EL (cell line): ENCODE measurements at regions not wholly inside any gene's neighbourhood (a gene's known extent, or its start where the extent isn't known, plus 50 kb on each side); places are given as distances from the start of the nearest gene placed in this dataset.
"Not testable (repeated sequence)": the region's sequence is repeated elsewhere in the genome, so short reads cannot be mapped to it uniquely, and the experiment has no call there.

Experiments
- DNase-seq: peaks from one replicate; pipeline ENCODE4 v3.0.0-alpha.2; 2016

DNA sequence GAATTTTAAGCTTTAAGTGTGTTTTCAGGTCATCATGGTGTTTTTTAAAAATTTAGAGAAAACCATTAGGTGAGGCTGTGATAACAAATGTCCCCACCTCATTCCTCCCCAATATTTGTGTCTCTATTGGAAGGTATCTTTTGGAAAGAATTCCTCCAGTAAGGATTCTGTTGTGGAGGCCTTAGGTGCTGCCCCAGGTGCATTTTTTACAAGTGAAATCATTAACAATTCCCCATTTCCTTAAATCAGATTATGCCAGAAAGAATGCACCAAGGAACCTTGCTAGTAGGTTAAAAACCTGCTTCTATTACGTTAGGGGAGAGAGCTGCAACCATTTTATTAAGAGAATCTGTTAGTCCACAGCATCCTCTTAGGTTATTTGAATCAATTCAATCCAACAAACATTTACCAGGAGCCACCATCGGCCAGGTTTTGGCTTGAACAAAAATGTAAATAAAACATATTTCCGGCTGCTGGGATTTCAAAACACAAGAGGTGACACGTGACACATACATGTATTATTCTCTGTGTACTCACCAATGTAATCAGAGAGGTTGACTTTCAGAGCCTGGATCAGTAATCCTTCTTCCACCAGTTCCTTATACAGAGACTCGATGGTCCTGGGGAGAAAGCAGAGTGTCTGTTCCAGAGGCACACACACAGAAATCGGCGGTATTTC lies 112.5 kb upstream of the ASB18 start:
- DNase-seq, result no peak

DNA sequence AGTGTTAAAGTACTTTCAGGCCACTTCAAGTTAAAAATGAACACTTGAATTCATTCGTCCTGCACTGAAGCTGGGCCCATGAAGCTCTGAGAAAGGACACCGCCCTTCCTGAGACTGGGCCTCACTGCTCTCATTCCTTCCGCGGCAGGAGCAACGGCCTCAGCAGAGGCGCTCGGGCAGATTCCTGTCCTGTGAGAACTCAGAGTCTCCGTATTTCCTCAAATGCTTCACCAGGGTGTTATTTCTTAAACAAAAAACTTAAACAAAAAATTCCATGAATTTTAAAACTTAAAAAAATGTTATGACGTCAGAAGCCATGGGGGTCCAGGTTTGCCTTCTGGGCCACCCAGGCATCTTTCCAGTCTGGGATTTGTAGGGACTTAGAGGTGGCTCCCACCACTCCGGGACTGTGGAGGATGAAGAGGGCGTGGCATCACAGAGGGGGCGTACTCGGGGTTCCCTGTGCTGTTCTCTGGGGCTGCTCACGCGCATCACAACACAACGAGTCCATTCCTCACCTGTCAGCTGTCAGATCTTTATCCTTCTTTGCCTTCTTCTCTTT lies 115.9 kb upstream of the ASB18 start:
- no peak for DNase-seq

DNA sequence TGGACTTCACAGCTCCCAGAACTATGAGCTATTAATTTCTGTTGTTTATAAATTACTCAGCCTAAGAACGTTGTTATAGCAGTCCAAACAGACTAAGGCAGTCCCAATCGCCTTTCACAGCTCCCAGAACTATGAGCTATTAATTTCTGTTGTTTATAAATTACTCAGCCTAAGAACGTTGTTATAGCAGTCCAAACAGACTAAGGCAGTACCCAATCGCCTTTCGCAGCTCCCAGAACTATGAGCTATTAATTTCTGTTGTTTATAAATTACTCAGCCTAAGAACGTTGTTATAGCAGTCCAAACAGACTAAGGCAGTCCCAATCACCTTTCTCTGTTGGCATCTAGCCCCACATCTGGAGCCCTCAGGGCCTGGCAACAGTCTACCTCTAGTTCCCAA lies 117.0 kb upstream of the ASB18 start:
- DNase-seq, result not testable (repeated sequence)

DNA sequence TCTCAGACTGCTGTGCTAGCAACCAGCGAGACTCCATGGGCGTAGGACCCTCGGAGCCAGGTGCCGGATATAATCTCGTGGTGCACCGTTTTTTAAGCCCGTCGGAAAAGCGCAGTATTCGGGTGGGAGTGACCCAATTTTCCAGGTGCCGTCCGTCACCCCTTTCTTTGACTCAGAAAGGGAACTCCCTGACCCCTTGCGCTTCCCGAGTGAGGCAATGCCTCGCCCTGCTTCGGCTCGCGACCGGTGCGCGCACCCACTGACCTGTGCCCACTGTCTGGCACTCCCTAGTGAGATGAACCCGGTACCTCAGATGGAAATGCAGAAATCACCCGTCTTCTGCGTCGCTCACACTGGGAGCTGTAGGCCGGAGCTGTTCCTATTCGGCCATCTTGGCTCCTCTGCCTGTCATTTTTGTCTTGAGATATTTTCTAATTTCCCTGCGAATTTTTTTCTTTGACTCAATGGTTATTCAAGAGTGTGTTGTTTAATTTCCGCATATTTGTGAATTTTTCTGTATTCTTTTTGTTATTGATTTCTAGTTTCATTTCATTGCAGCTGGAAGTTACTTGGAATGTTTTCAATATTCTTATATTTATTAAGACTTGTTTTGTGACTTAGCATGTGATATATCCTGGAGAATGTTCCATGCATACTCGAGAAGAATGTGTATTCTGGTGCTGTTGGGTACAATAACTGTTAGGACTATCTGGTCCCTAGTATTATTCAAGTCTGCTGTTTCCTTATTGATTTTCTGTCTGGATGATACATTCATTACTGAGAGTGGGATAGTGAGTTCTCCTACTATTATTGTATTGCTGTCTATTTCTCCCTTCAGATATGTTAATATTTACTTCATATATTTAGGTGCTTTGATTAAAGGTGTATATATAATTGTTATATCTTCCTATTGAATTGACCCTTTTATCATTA lies 125.3 kb upstream of the ASB18 start:
- not testable (repeated sequence) for DNase-seq

DNA sequence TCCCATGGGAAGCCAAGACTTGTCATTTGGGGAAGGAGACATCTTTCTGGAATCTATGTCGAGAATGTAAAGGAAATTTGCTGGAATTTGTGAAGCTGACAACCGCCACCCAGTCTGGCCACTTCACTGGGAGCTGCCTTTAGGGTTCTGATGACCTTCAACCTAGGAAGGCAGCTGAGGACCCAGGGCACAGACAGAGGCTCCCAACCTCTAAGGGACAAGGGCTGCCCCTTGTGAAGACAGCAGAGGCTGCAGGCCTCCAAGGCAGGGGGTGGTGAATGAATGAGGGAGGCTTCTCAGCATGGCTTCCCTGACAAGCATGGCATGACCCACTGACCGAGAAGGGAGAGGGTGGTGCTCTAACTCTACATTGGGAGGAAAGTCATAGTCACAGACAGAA lies 128.9 kb upstream of the ASB18 start:
- DNase-seq, result no peak

DNA sequence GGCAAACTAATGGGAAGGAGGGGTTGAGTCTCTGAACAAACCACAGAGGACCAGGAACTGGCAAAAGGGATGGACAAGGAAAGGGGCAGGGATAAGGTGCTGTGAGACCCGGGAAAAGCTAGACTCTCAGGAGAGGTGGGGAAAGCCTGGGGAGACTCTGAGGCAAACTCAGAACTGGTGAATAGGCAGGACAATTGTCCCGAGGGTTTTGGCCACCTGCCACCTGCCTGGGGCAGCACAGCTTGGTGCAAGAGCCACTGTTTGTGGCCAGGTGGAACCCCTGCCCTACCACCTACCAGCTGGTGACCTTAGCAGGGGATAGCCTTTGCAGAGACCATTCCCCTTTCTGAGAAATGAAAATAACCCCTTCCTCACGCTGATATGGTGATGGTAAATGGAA lies 129.4 kb upstream of the ASB18 start:
- DNase-seq, result no peak

DNA sequence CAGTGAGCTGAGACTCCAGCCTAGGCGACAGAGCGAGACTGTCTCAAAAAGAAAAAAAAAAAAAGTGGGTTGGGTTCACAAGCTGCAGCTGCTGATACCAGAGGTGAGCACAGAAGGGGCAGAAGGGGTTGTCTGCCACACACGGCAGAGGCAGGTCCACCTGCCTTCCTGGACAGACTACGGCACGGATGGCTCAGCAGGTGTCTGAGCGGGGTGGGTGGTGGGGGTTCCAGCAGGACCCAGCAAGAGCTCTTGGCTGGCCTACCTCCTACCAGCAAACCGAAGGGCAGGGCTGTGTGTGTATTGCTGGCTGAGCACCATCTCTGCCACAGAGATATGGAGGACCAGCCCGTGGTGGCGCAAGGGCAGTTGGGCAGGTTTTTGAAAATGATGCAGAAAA lies 130.4 kb upstream of the ASB18 start:
- no peak for DNase-seq

DNA sequence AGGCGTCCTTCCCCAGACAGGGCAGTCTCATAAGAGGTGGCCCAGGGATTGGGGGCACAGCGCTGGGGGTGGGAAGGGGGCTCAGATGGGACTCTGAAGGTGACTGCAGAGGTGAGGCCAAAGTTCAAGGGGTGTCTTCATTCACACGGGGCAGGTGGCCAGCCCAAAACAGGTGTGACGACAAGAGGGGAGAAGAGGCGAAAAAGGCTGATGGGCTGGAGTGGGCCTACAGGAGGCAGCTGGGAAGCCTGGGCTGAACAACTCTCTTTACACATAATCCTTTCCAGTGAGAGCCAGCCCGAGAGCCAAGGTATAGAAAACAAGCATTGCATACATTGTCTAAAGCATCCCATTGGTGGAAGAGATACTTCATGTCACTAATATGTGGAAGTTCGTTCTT lies 130.9 kb upstream of the ASB18 start:
- no peak for DNase-seq

DNA sequence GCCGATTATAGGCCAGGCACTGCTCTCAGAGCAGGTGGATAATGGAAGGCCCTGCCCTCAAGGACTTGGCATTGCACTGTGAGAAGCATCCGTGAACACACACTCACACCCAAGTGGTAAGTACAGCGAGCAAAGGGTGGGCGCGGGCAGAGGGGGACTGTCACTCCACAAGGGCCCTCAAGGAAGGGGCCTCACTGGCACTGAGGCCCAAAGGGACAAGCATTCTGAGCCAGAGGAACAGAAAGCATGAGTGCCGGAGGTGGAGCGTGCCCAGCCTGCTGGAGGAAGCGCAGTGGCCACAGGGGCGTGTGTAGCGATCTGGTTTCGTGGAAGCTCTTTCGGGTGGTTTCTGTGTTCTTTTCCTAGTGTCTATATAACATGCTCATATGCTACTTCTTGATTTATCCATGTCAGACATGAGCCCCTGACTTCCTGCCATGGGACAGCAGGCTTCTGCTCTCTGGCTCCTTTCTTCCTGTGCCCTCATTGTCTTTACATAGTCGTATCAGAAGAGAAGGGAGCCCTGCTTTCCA lies 132.7 kb upstream of the ASB18 start:
- DNase-seq, result no peak

DNA sequence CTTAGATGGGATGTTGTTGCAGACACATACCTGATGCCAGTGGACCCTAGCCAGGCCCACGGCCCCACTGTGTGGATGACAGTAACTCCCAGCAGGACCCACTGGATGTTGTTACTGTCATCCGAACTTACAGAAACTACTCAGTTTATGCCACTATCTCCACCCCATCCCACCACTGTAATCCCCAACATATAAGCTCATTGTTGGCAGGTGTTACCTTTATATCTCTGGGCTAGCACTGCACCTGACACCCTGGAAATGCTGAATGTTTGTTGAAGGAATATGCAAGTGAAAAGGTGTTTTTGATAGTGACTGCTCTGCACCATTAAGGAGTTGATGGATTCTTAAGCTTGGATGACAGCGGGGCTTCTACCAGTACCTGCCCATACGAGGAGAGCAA lies 133.5 kb upstream of the ASB18 start:
- no peak for DNase-seq

DNA sequence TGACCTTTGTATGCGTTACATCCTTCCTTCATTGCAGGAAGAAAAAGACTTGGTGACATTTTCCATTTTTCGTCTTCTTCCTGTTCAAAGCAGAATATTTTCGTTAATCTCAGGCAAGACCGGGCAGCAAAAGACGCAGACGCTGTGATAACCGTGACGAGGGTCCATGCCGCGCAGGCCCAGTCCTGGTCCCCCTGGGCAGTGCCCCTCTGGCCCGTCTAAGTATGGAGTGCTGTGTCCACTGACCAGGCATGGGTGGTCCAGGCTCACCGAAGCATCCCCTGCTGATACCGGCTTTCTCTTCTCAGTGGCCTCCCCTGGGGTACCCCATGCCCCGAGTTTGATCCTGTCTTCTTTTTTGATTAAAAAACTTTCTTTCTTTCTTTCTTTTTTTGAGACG lies 135.2 kb upstream of the ASB18 start:
- DNase-seq, result no peak

DNA sequence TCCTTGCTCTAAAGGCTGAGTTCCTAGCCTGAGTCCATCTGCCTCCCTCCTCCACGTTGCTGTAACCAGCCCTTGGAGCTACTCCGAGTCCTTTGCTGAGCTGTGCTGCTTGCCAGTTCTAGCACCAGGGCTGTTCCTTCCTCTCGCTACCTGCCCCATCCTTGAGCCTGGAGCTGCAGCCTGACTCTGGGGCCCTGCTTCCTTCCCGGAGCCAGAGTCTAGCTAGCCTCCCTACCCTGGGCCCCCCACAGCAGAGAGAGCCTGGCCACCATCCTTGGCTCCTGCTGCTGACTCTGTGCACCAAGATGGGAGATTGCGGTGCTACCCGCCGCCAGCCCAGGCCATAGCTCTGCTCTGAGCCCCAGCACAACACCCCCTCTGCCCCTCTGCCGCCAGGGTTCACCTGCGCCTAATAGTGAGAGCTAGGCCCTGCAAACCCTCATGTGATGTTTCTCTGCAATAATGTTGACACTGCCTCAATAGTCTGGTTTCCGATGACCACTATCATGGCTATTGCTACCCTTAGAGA lies 135.9 kb upstream of the ASB18 start:
- DNase-seq, result no peak

DNA sequence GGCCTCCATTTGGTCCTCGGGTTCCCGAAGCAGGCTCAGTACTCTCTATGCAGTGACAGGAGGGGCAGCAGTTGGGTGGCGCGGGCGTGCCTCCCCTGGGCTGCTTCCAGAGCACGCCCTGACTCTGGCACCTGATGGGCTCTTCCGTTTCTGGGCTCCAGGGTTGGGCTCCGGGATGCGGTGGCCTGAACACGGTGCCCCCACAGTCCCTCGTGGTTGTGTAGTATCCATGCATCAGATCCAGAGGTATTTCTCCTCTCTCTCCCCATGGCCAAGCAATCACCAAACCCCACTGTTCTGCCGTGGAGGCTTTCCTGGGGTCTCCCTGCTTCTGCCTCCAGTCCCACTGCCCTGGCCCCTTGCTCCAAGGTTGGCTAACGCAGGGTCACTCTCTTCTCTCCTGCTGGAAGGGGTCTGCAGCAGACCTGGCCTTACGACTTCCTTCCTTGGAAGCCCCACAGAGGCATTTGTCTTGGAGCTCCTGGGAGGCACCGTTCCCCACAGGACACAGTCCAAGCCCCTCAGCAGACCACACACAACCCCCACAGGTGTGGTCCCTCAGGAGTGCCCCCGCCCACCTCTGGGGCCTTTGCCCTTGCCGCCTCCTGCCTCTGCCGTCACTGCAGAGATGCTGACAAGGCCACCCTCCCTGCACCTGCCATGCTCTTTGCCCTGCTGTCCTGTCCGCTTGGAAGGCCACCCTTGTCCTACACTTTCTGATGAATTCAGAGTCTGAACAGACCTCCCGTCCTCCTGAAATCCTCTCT lies 136.6 kb upstream of the ASB18 start:
- no peak for DNase-seq

DNA sequence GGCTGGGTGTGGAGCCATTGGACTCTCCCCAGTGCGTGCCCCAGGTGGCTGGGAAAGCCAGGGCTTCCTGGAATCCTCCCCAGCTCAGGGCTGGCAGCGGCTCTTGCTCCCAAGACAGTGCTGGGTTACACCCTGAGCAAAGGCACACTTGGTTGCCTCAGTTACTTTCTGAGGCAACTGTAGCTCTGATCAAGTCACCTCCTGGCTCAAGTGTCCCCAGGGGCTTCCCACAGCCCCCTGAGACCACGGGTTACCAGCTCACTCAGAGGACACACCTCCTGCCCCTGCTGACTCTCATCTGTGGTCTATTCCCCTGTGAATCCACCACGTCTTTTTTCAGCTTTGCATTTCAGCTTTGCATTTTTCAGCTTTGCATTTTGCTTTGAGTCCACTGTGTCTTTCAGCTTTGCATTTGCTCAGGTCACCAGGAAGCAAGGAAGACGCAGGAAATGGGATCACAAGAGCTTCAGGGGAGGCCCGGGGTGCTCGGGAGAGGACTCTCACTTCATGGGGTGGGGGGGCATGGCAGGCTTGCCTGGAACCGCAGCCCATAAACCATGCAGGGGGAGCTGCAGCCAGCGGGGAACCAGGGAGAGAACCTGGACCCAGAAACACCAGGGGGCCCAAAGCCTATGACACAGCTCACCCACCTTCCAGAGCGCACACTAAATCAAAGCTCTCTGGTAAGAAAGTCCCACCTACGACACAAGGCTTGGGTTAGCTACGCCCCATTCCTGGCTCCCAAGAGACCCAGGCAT lies 138.0 kb upstream of the ASB18 start:
- DNase-seq, result no peak

DNA sequence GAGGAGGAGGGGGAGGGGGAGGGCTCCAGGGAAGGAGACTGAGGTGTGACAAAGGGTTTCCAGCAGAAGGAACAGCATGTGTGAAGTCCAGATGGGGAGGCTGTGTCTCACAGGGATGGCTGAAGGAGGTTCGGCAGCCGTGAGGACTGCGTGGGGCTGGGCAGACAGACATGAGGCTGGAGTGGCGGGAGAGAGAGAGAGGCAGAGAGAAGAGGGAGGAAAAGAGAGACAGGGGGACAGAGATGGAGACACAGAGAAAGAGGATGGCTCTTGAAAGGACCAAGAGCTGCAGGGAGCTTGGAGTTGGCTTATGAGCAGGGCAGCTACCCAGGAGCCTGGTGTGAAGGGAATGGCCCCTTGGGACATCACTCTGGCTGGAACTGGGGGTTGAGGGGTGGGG lies 138.9 kb upstream of the ASB18 start:
- DNase-seq, result no peak

DNA sequence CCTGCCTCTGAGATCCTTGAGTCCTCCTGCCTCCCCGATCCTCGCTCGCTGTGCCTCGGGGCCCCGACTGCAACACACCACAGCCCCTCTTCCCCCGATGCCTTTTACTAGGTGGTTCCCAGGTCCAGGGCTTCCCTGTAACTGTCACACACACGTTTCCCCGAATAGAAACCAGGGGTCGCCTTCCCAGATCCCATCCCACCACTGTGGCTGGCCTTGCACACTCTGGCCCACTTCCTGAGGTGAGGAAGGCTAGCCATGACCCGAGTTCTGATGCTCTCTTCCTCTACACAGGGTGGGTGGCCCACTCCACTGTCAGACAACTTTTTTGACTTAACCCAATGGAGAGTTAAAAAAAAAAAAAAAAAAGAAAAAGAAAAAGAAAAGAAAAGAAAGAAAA lies 139.6 kb upstream of the ASB18 start:
- no peak for DNase-seq

DNA sequence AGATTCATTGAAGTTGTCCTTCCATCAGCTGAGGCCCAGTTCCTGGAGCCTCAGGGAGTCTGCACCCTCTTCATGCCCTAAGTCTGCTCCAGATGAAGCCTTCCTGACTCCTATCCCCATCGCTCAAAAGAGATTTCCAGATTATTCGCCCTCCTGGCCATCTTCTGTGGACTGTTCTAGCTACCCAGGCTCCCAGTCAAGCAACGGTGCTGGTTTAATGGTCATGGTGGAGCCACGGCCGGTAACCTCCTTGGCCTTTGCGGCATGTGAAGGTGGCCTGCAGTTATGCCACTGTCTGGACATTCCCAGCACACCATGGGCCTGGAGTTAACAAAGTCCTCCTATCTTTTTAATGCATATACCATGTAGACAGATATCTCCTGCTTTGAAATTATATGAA lies 140.1 kb upstream of the ASB18 start:
- no peak for DNase-seq

DNA sequence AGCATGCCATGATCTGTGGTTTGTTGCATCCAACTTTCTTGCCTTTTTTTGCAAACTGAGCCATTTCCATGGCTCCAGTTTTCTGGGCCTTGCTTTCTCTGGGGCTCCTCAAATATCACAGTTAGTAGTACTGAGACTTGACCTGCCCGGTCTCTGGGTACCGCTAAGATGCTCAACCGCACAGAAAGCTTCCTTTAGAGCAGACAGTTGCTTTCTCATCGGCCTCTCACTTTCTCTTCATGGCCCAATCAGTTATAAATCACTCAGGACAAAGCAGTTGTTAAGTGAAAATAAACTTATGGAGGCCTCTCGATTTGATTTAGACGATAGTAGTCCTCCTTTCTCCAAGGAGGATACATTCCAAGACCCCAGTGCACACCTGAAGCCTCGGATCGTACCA lies 141.2 kb upstream of the ASB18 start:
- DNase-seq, result no peak

DNA sequence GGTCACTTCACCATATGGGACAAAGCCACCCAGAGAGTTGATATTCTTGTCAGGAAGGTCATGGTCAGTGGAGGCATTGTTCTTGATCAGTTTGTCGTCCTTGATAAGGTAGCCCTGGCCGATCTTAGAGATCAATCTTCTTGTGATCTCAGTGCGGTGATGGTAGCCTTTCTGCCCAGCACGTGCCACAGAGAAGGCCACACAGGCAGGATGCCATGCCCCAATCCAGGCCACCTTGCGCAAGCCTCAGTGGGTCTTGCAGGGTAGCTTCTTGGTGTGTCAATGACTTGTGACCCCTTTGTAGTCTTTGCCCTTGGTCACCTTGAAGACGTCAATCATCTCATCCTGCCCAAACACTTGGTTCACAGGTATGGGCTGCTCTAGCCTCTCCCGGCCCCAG lies 143.9 kb upstream of the ASB18 start:
- DNase-seq, result no peak

DNA sequence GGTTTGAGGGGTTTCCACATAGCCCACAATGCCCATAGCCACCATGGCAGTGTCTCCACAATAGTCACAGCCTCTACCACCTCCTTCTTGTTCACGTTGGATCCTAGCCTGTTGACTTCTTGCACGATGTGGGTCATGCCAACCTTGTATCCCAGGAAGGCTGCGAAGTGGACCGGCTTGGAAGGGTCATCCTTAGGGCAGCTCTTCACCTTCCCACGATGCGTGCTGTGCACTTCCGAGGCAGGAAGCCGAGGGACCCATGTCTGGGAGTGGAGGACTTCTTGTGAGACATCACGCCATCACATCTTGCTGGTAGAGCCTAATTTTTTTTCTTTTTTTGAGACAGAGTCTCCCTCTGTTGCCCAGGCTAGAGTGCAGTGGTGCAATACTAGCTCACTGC lies 144.6 kb upstream of the ASB18 start:
- no peak for DNase-seq

DNA sequence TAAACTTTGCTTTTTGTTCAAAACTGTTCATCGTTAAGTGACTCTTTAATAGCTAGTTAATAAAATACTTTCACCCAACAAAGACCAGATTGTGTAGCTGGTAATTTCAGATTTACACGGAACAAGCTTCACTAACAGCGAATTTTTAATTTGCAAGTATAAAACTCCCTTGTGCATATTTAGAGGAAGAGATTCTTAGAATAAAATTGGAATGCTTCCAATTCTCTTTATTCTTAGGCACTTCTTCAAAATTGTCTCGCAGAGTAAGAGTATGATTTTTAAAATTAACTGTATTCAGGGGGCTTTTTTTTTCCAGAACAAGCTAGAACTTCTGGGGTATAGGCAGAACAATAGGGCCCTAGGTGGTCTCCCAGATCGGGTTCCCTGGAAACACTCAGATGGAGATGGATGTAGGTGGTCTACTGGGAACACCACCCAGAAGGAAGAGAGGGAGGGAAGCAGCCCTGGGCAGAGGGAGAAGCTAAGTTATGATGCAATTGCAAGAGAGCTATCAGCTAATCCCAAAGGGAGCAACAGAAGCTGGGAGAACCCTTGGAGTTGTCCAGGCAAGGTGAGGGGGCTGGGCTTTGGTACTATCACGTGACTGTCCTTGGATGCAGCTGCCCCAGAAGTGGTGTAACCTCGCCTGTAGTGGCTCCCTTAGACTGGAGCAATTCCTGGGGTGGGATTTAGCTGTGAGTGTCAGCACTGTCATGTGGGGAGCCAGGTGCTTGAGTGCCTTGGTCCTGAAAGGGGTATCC lies 151.7 kb upstream of the ASB18 start:
- DNase-seq, result no peak
